ENCODE measurements at regions not wholly inside any gene's neighbourhood (a gene's known extent, or its start where the extent isn't known, plus 50 kb on each side); places are given as distances from the start of the nearest gene placed in this dataset.

DNA sequence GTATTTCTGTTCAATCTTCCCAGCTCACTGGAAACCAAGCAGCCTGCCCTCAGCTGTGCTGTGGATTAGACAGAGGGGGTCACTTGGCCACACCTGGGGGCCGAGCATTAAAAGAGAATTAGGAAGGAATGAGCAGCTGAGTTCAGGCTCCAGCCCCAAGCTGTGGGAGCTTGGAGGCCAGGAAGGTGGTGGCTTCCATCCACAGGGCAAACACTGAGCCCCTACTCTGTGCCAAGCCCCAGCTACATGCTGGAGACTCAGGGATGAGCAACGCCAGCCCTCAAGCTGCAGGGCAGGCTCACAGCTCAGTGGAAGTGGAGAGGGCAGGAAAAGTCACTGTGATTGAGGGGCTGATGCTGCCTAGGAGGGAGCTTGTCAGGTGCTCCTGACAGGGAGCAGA, 412.7 kb downstream of the BCL11B start:
- Mint-ChIP-seq H3K27ac (no peak overlapping the region), H3K36me3 (ENCODE audit: low read depth) (no peaks in the 10 kb centered on the region), H3K4me1 (no peaks in the 10 kb centered on the region), H3K9me3 (no peaks in the 10 kb centered on the region), H3K27me3 (peaks cover 19% of the 10 kb centered on the region), H3K4me3 (no peak overlapping the region)
- DNase-seq = no peak
- intact Hi-C loops (cut with micrococcal nuclease) = no loop called here

- intact Hi-C loops (cut with micrococcal nuclease) = no loop called here
- H3K4me1 Mint-ChIP-seq = no peaks in the 10 kb centered on the region
Measured at GRCh38 chr14:98864211-98864610, 407.8 kb downstream of the BCL11B start.

GRCh38 chr14:98867146-98867545, 404.9 kb downstream of the BCL11B start:
- Mint-ChIP-seq H3K9me3 (no peaks in the 10 kb centered on the region), H3K27me3 (peaks cover 2% of the 10 kb centered on the region), H3K4me3 (no peak overlapping the region), H3K27ac (no peak overlapping the region), H3K36me3 (ENCODE audit: low read depth) (no peaks in the 10 kb centered on the region), H3K4me1 (no peaks in the 10 kb centered on the region)
- intact Hi-C loops (cut with micrococcal nuclease) = no loop called here
- no peak for DNase-seq

More at GRCh38 chr14:98864211-98864610, 407.8 kb downstream of the BCL11B start:
- Mint-ChIP-seq H3K9me3 (no peaks in the 10 kb centered on the region), H3K27ac (no peak overlapping the region), H3K36me3 (ENCODE audit: low read depth) (no peaks in the 10 kb centered on the region), H3K4me3 (no peak overlapping the region), H3K27me3 (peaks cover 8% of the 10 kb centered on the region)
- no peak for DNase-seq

DNA sequence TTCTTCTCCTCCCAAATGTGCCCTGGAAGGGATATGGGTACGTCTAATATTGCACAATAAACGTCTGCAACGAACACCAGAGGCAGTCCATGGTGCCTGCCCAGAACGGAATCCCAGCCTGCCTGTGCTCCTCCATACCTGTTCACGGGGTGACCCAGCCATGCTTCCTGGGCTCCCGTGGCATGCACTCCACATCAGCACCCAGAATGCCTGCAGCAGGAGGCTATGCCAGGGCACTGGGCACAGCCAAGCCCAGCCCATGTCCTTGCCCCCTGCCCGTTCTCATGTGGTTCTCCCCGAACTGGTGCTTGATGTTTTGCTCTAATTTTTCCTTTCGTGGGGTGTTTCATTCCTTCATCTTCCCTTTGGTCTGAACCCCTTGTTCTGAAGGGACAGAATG, 404.3 kb downstream of the BCL11B start:
- Mint-ChIP-seq H3K4me1 (no peaks in the 10 kb centered on the region), H3K9me3 (no peaks in the 10 kb centered on the region), H3K27ac (no peak overlapping the region), H3K27me3 (no peaks in the 10 kb centered on the region), H3K4me3 (no peak overlapping the region), H3K36me3 (ENCODE audit: low read depth) (no peaks in the 10 kb centered on the region)
- DNase-seq = no peak
- intact Hi-C loops (cut with micrococcal nuclease) = no loop called here

DNA sequence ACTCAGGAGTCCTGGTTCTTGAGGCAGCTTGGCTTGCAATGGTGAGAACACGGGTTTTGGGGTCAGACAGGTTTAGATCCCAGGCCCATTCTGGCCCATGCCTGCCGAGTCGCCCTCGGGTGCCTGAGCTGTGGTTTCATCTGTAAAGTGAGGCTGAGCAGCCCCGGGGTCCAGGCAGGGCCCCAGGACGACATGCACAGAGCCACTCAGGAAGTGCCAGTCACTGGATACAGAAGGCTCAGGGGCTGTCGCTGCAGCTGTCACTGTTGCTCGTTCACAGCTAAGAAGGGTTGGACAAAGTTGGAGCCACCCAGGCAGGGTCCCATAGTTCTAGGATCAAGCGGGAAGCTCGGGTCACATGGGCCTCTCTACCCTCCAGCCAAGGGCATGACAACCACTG, 403.1 kb downstream of the BCL11B start:
- no peak overlapping the region for H3K4me3 Mint-ChIP-seq
- intact Hi-C loops (cut with micrococcal nuclease) = no loop called here
- H3K4me1 Mint-ChIP-seq = no peaks in the 10 kb centered on the region
- no peaks in the 10 kb centered on the region for H3K36me3 Mint-ChIP-seq (ENCODE audit: low read depth)
- no peak for DNase-seq
- H3K27me3 Mint-ChIP-seq = no peaks in the 10 kb centered on the region
- H3K9me3 Mint-ChIP-seq = no peaks in the 10 kb centered on the region
- H3K27ac Mint-ChIP-seq = no peak overlapping the region

DNA sequence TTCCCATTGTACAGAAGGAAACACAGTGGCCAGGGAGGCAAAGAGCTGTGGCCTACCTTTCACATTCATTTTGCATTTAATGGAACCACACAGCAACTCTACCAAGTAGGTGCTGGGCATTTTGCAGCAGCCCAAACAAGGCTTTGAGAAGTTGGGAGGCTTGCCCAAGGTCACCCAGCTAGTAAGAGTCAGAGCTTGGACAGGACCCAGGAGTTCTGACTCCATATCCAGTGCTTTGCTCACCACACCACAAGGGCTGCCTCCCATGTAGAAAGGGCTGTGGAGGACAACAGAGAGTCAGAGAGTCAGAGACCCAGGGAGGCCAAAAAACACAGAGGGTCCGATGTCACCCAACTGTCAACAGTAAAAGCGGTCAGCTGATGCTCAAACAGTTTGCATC, 400.2 kb downstream of the BCL11B start:
- no peaks in the 10 kb centered on the region for H3K36me3 Mint-ChIP-seq (ENCODE audit: low read depth)
- DNase-seq = no peak
- intact Hi-C loops (cut with micrococcal nuclease) = no loop called here
- no peak overlapping the region for H3K27ac Mint-ChIP-seq
- H3K4me3 Mint-ChIP-seq = no peak overlapping the region
- no peaks in the 10 kb centered on the region for H3K4me1 Mint-ChIP-seq
- H3K27me3 Mint-ChIP-seq = peaks cover 4% of the 10 kb centered on the region
- peaks cover 4% of the 10 kb centered on the region for H3K9me3 Mint-ChIP-seq

GRCh38 chr14:98877065-98877464, 394.9 kb downstream of the BCL11B start:
- H3K4me1 Mint-ChIP-seq = no peaks in the 10 kb centered on the region
- intact Hi-C loops (cut with micrococcal nuclease) = no loop called here

DNA sequence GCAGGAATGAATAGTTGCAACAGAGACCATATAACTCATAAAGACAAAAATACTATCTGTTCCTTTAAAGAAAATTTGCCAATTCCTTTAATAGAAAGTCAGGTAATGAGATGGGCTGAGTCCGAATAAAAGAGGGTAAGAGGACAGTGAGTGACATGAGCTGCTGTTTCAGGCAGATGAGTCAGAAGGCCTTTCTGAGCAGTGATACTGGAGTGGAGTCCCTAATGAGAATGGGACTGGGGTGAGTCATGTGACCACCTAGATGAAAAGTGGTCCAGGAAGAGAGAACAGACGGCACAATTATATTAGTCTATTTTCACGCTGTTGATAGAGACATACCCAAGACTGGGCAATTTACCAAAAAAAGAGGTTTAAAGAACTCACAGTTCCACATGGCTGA, 393.7 kb downstream of the BCL11B start:
- Mint-ChIP-seq H3K4me1 (no peaks in the 10 kb centered on the region), H3K27me3 (peaks cover 4% of the 10 kb centered on the region), H3K27ac (no peak overlapping the region), H3K9me3 (peaks cover 22% of the 10 kb centered on the region), H3K4me3 (no peak overlapping the region), H3K36me3 (ENCODE audit: low read depth) (peaks cover 3% of the 10 kb centered on the region)
- DNase-seq = no peak
- intact Hi-C loops (cut with micrococcal nuclease) = no loop called here

More at GRCh38 chr14:98877065-98877464, 394.9 kb downstream of the BCL11B start:
- H3K27ac Mint-ChIP-seq = no peak overlapping the region
- no peak overlapping the region for H3K4me3 Mint-ChIP-seq
- peaks cover 3% of the 10 kb centered on the region for H3K36me3 Mint-ChIP-seq (ENCODE audit: low read depth)
- no peak for DNase-seq
- peaks cover 4% of the 10 kb centered on the region for H3K27me3 Mint-ChIP-seq
- H3K9me3 Mint-ChIP-seq = peaks cover 22% of the 10 kb centered on the region

- intact Hi-C loops (cut with micrococcal nuclease) = no loop called here
- Mint-ChIP-seq H3K4me3 (no peak overlapping the region), H3K27ac (no peak overlapping the region), H3K27me3 (peaks cover 1% of the 10 kb centered on the region), H3K4me1 (no peaks in the 10 kb centered on the region), H3K9me3 (peaks cover 12% of the 10 kb centered on the region), H3K36me3 (ENCODE audit: low read depth) (no peaks in the 10 kb centered on the region)
- DNase-seq = no peak
Measured at GRCh38 chr14:98886982-98887381, 385.0 kb downstream of the BCL11B start.

DNA sequence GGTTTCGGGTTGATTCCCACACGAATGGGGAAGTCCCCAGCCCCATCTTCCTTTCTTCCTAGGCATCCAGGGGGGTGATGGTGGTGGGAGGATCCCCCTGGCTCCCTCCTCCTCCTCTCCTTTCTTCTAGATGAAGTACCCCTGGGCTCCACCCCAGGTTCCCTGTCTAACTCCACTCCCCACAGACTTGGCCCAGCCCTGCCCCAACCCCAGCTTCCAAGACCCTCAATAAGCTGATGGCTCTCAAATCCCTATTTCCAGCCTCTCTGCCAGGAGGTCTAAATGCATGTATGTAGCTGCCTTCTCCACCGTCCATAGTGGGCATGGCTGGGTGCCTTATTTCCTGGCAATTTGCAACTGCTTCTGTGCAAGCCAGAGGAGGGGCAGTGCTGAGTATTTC, 383.7 kb downstream of the BCL11B start:
- H3K27ac Mint-ChIP-seq = no peak overlapping the region
- no peak overlapping the region for H3K4me3 Mint-ChIP-seq
- no peaks in the 10 kb centered on the region for H3K4me1 Mint-ChIP-seq
- H3K9me3 Mint-ChIP-seq = peaks cover 16% of the 10 kb centered on the region
- intact Hi-C loops (cut with micrococcal nuclease) = no loop called here
- no peaks in the 10 kb centered on the region for H3K36me3 Mint-ChIP-seq (ENCODE audit: low read depth)
- peaks cover 1% of the 10 kb centered on the region for H3K27me3 Mint-ChIP-seq
- DNase-seq = no peak

- Mint-ChIP-seq H3K9me3 (peaks cover 16% of the 10 kb centered on the region), H3K27me3 (peaks cover 1% of the 10 kb centered on the region), H3K36me3 (ENCODE audit: low read depth) (no peaks in the 10 kb centered on the region), H3K27ac (no peak overlapping the region), H3K4me1 (no peaks in the 10 kb centered on the region), H3K4me3 (no peak overlapping the region)
- intact Hi-C loops (cut with micrococcal nuclease) = no loop called here
- no peak for DNase-seq
Measured at GRCh38 chr14:98888927-98889835, 382.8 kb downstream of the BCL11B start.

GRCh38 chr14:98889836-98890185, 382.2 kb downstream of the BCL11B start:
- no peak for DNase-seq
- intact Hi-C loops (cut with micrococcal nuclease) = no loop called here
- no peaks in the 10 kb centered on the region for H3K4me1 Mint-ChIP-seq
- H3K4me3 Mint-ChIP-seq = no peak overlapping the region
- H3K27ac Mint-ChIP-seq = no peak overlapping the region
- H3K27me3 Mint-ChIP-seq = peaks cover 1% of the 10 kb centered on the region
- peaks cover 16% of the 10 kb centered on the region for H3K9me3 Mint-ChIP-seq
- H3K36me3 Mint-ChIP-seq (ENCODE audit: low read depth) = no peaks in the 10 kb centered on the region

DNA sequence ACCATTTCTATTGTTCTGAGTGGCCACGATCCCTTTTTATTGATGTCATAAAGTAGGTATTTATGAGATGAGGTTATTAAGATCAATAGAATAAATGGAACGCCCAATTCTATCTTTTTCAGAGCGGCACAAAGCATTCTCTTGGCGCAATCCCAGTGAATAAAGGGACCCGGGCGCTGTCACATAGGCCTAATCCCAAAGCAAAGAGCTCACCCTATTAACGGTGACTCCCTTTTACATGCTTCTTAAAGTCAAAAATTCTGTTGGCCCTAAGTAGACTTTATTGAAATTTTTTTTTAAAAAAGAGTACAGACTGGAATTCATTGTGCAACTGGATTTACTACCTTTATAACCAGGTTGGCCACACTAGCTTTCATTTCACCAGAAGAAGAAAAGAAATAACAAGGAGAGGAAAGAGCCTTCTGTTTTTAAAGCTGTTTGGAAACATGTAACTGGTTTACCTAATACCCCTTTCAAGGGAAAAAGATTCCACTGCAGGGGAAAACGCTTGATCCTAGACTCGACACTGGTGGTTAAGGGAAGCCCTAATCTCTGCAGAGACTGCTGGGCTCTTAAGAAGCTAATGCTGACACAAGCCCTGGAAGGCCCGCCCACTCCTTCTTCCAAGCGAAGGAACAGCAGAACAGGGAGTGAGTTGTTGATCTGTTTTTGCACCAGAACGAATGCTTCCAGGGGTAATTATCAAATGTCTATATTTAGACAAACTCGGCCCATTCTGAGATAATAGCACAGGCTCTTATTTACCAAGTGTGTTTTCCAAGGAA, 381.2 kb downstream of the BCL11B start:
- peaks cover 16% of the 10 kb centered on the region for H3K9me3 Mint-ChIP-seq
- no peaks in the 10 kb centered on the region for H3K4me1 Mint-ChIP-seq
- no peak overlapping the region for H3K27ac Mint-ChIP-seq
- peaks cover 1% of the 10 kb centered on the region for H3K27me3 Mint-ChIP-seq
- no peaks in the 10 kb centered on the region for H3K36me3 Mint-ChIP-seq (ENCODE audit: low read depth)
- no peak overlapping the region for H3K4me3 Mint-ChIP-seq
- intact Hi-C loops (cut with micrococcal nuclease) = no loop called here
- no peak for DNase-seq

DNA sequence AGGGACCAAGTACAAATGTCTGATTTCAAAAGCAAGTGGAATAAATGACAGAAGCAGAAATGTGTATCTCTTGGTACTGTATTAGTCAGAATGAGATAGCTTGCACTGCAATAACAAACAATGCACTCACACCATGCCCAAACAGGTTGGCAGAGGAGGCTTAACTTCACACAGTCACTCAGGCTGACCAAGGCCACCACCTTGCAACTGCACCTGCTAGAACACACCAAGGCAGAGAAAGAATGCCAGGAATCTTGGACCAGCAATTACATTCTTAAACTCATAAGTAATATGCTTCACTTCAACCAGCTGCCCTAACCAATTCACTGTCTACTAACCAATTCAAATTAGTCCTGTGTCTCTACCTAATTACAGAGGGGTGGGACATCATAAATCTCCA, 378.3 kb downstream of the BCL11B start:
- intact Hi-C loops (cut with micrococcal nuclease) = no loop called here
- peaks cover 12% of the 10 kb centered on the region for H3K9me3 Mint-ChIP-seq
- H3K27me3 Mint-ChIP-seq = peaks cover 1% of the 10 kb centered on the region
- no peak overlapping the region for H3K4me3 Mint-ChIP-seq
- H3K27ac Mint-ChIP-seq = no peak overlapping the region
- no peaks in the 10 kb centered on the region for H3K36me3 Mint-ChIP-seq (ENCODE audit: low read depth)
- H3K4me1 Mint-ChIP-seq = no peaks in the 10 kb centered on the region
- DNase-seq = no peak

All from activated CD4-positive, alpha-beta T cell treated with anti-CD3 and anti-CD28 coated beads, Interleukin-2, amount 10 ng/mL, durations not matched to agents 24 days and 14 days (primary cell).